Endodermal cell (in vitro differentiated cells): ENCODE measurements at regions not wholly inside any gene's neighbourhood (a gene's known extent, or its start where the extent isn't known, plus 50 kb on each side); places are given as distances from the start of the nearest gene placed in this dataset.
"Not testable (repeated sequence)": the region's sequence is repeated elsewhere in the genome, so short reads cannot be mapped to it uniquely, and the experiment has no call there.

ENCODE experiments used
- DNase-seq: peaks from one replicate; pipeline ENCODE4 v3.0.0-alpha.2; 2017
- H3K27ac ChIP-seq: 2 replicates; pipeline ENCODE4 v1.5.1; 2013; ENCODE audit warnings: mild to moderate bottlenecking, low read depth, low read length, moderate library complexity
- H3K27me3 ChIP-seq: 2 replicates; pipeline ENCODE4 v1.6.1; 2013; ENCODE audit warnings: mild to moderate bottlenecking, low read length, moderate library complexity; ENCODE audit not compliant: insufficient read depth, control insufficient read depth, poor library complexity, severe bottlenecking
- H3K36me3 ChIP-seq: 2 replicates; pipeline ENCODE4 v1.7.0; 2013; ENCODE audit warnings: mild to moderate bottlenecking, low read length, moderate library complexity; ENCODE audit not compliant: control insufficient read depth, insufficient read depth
- H3K4me1 ChIP-seq: one replicate; pipeline ENCODE4 v1.7.0; 2013; ENCODE audit warnings: low read length; ENCODE audit not compliant: control insufficient read depth, insufficient read depth
- H3K4me3 ChIP-seq: 2 replicates; pipeline ENCODE4 v1.5.1; 2013; ENCODE audit warnings: mild to moderate bottlenecking, low read length, moderate library complexity
- H3K9ac ChIP-seq: 2 replicates; pipeline ENCODE4 v1.6.1; 2013; ENCODE audit warnings: mild to moderate bottlenecking, low read length, moderate library complexity; ENCODE audit not compliant: poor library complexity, severe bottlenecking; ENCODE audit errors: extremely low read depth
- H3K9me3 ChIP-seq: 2 replicates; pipeline ENCODE4 v1.6.1; 2013; ENCODE audit warnings: mild to moderate bottlenecking, low read length, moderate library complexity; ENCODE audit not compliant: control insufficient read depth
- H3K27ac Mint-ChIP-seq: 2 replicates; pipeline ENCODE4 v1.8.0; 2020; ENCODE audit warnings: mixed read lengths
- H3K27me3 Mint-ChIP-seq: 2 replicates; pipeline ENCODE4 v1.8.0; 2021; ENCODE audit warnings: mild to moderate bottlenecking, mixed read lengths; ENCODE audit not compliant: insufficient read depth
- H3K36me3 Mint-ChIP-seq: 2 replicates; pipeline ENCODE4 v1.8.0; 2020; ENCODE audit warnings: low read depth, mixed read lengths
- H3K4me1 Mint-ChIP-seq: 2 replicates; pipeline ENCODE4 v1.8.0; 2020; ENCODE audit warnings: mixed read lengths
- H3K4me3 Mint-ChIP-seq: 2 replicates; pipeline ENCODE4 v1.8.0; 2020; ENCODE audit warnings: mild to moderate bottlenecking, moderate library complexity, mixed read lengths
- H3K9me3 Mint-ChIP-seq: 2 replicates; pipeline ENCODE4 v1.8.0; 2020; ENCODE audit warnings: mild to moderate bottlenecking, mixed read lengths
- WGBS, 2 experiments: methylation state at CpG; one replicate each; pipeline versions ENCODE4 v1.1.5 to v1.1.7; 2013; ENCODE audit warnings: missing lambda C conversion rate in 2 of 2, mixed read lengths in 1 of 2; ENCODE audit not compliant: insufficient coverage in 1 of 2, insufficient read length in 1 of 2; 5-methylcytosine and 5-hydroxymethylcytosine counted together
- TF ChIP-seq, protein P1 (sequence below): fragments of 200-600 bp; sonication (generic); conservative IDR thresholded peaks from 2 replicates; pipeline ENCODE4 v1.5.0; 2021; ENCODE audit warnings: antibody characterized with exemption, mild to moderate bottlenecking

DNA sequence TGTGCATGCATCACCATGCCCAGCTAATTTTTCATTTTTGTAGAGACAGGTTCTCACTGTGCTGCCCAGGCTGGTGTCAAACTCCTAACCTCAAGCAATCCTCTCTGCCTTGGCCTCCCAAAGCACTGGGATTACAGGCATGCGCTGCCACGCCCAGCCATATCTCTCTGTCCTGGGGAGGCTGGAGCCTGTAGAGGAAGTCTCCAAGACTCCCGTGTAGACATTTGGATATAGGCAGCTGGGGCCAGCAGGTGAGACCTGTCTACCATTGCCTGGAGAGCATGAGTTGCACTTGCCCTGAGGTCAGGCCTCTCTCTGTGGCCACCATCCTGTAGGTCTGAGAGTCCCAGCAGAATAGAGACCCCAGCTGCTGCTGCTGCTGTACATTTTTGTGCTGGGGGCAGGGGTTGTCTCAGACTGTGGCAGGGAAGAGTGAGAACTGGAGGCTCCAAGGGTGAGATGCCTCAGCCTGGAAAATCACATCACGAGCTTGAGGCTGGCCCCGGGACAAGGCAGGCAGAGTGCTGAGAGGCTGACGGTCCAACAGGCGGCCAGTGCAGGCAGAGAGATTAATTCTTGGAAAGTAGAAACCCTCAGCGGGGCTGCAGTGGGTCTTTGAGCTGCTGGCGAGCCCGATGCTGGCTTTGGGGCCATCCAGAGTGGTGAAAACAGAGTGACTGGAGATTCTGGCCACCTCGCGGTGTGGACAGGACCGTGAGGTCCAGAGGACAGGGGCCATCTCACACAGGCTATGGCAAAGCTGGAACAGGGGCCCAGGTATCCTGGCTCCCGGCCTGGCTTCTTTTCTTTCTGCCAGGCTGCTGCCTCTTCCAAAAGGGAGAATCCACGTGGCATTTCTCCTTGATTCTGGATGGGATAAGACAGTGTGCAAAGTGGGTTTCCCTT, 60.9 kb downstream of the TMEM270 start:
- Mint-ChIP-seq H3K4me3 (no peak overlapping the region), H3K9me3 (peaks cover 2% of the 10 kb centered on the region), H3K36me3 (no peaks in the 10 kb centered on the region), H3K27ac (no peak overlapping the region), H3K4me1 (peaks cover 17% of the 10 kb centered on the region), H3K27me3 (peaks cover 6% of the 10 kb centered on the region)
- Histone ChIP-seq H3K4me3 (no peak overlapping the region), H3K27ac (no peak overlapping the region), H3K9me3 (no peaks in the 10 kb centered on the region), H3K27me3 (no peaks in the 10 kb centered on the region), H3K36me3 (no peaks in the 10 kb centered on the region), H3K9ac (no peak overlapping the region), H3K4me1 (peaks cover 4% of the 10 kb centered on the region)
- TF ChIP-seq, protein P1, sequence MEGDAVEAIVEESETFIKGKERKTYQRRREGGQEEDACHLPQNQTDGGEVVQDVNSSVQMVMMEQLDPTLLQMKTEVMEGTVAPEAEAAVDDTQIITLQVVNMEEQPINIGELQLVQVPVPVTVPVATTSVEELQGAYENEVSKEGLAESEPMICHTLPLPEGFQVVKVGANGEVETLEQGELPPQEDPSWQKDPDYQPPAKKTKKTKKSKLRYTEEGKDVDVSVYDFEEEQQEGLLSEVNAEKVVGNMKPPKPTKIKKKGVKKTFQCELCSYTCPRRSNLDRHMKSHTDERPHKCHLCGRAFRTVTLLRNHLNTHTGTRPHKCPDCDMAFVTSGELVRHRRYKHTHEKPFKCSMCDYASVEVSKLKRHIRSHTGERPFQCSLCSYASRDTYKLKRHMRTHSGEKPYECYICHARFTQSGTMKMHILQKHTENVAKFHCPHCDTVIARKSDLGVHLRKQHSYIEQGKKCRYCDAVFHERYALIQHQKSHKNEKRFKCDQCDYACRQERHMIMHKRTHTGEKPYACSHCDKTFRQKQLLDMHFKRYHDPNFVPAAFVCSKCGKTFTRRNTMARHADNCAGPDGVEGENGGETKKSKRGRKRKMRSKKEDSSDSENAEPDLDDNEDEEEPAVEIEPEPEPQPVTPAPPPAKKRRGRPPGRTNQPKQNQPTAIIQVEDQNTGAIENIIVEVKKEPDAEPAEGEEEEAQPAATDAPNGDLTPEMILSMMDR, result no peak
- WGBS, 2 experiments, result 82 to 89% methylated on average over 14 to 15 of the region's 15 CpGs
- no peak for DNase-seq

DNA sequence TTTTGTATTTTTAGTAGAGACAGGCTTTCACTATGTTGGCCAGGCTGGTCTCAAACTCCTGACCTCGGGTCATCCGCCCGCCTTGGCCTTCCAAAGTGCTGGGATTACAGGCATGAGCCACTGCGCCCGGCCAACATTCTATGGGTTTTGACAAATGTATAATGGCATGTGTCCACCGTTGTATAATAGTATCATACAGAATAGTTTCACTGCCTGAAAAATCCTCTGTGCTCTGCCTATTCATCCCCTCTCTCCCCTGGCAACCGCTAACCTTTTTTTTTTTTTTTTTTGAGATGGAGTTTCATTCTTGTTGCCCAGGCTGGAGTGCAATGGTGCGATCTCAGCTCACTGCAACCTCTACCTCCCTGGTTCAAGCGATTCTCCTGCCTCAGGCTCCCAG, 67.7 kb downstream of the TMEM270 start:
- H3K27ac ChIP-seq, H3K9me3 ChIP-seq, H3K27me3 Mint-ChIP-seq, H3K4me1 ChIP-seq, H3K36me3 Mint-ChIP-seq, H3K4me3 Mint-ChIP-seq, H3K9me3 Mint-ChIP-seq, H3K9ac ChIP-seq, H3K27me3 ChIP-seq, H3K27ac Mint-ChIP-seq, H3K36me3 ChIP-seq, H3K4me3 ChIP-seq, H3K4me1 Mint-ChIP-seq, DNase-seq: not testable (repeated sequence)
- WGBS, 2 experiments, result 90 to 94% methylated on average over 3 to 9 of the region's 9 CpGs

DNA sequence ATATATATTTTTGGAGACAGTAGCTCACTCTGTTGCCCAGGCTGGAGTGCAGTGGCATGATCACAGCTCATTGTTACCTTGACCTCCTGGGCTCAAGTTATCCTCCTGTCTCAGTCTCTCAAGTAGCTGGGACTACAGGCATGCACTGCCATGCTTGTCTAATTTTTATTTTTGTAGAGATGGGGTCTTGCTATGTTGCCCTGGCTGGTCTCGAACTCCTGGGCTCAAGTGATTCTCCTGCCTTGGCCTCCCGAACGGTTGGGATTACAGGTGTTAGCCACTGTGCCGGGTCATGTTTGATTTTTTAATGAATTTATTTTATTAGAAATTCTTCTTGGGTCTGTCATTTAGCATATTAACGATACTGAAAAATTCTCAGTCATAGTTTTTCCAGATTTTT, 70.5 kb downstream of the TMEM270 start:
- H3K4me3 ChIP-seq, result no peak overlapping the region
- Mint-ChIP-seq H3K4me1 (no peaks in the 10 kb centered on the region), H3K4me3 (no peak overlapping the region), H3K27ac (no peak overlapping the region), H3K36me3 (no peaks in the 10 kb centered on the region), H3K9me3 (no peaks in the 10 kb centered on the region), H3K27me3 (peaks cover 3% of the 10 kb centered on the region)
- H3K36me3 ChIP-seq, result no peaks in the 10 kb centered on the region
- no peak overlapping the region for H3K27ac ChIP-seq
- 91 to 100% methylated on average over 3 to 5 of the region's 5 CpGs for WGBS, 2 experiments
- TF ChIP-seq, protein P1, result no peak
- no peaks in the 10 kb centered on the region for H3K4me1 ChIP-seq
- no peaks in the 10 kb centered on the region for H3K27me3 ChIP-seq
- H3K9me3 ChIP-seq, result no peaks in the 10 kb centered on the region
- no peak overlapping the region for H3K9ac ChIP-seq
- no peak for DNase-seq
